ENCODE measurements at regions not wholly inside any gene's neighbourhood (a gene's known extent, or its start where the extent isn't known, plus 50 kb on each side); places are given as distances from the start of the nearest gene placed in this dataset.

DNA sequence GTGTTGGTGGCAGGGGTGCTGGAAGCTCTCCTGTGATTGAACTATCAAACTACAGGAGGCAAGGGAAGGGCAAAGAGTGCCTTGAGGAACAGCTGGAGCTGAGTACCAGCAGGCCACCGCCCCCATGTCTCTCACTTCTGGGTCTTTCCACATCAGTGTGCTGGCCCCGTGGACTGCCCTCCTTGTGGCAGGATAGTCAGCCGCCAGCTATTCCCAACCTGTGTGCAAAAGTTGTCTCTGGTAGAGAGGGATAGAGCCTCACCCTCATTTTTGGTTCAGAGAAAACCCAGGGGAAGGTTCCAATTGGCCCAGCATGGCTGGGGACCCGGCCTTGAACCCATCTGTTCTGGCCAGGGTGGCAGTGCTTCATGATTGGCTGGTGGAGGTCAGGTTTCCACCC lies 211.8 kb downstream of the IRF8 start:
- TF ChIP-seq, protein P1, sequence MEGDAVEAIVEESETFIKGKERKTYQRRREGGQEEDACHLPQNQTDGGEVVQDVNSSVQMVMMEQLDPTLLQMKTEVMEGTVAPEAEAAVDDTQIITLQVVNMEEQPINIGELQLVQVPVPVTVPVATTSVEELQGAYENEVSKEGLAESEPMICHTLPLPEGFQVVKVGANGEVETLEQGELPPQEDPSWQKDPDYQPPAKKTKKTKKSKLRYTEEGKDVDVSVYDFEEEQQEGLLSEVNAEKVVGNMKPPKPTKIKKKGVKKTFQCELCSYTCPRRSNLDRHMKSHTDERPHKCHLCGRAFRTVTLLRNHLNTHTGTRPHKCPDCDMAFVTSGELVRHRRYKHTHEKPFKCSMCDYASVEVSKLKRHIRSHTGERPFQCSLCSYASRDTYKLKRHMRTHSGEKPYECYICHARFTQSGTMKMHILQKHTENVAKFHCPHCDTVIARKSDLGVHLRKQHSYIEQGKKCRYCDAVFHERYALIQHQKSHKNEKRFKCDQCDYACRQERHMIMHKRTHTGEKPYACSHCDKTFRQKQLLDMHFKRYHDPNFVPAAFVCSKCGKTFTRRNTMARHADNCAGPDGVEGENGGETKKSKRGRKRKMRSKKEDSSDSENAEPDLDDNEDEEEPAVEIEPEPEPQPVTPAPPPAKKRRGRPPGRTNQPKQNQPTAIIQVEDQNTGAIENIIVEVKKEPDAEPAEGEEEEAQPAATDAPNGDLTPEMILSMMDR (IDR thresholded peaks at IDR 0.05; ENCODE audit: extremely low read depth, missing control alignments) = no peak
- DNase-seq (ENCODE audit: low spot score) = no peak

DNA sequence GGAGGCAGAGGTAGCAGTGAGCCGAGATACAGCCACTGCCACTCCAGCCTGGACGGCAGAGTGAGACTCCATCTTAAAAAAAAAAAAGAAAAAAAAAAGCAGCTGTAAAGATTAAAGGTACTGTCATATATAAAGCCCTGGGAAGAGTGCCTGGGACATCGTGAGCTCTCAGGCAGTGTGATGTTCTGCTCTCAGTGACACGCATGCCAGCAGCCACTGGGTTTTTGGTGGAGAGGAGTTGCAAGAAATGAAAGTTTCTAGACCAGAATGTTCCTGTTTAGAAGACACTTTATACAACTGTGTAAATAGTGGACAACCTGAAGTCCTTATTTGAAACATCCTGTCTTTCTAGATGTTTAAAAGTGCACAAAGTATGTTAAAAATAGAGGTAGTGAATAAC lies 213.2 kb downstream of the IRF8 start:
- TF ChIP-seq, protein P1 (IDR thresholded peaks at IDR 0.05; ENCODE audit: extremely low read depth, missing control alignments) = no peak
- DNase-seq (ENCODE audit: low spot score) = no peak

DNA sequence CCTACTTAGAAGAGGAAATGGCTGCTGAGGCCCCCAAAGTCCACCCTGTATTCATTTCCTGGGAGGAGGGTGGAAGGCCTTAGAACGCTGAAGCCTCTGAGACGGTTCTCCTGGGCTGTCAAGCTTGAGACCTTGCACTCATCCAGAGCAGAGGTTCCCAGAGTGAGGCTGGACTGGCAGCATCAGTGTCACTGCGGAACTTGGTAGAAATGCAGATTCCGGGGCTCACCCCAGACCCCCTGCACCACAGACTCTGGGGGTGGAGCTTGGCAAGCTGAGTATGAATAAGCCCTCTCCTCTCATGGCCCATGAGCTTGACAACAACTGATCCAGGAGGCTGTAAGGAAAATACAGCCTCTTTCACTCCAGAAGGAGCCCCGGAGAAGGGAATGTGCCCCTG lies 218.3 kb downstream of the IRF8 start:
- no peak for DNase-seq (ENCODE audit: low spot score)
- TF ChIP-seq, protein P1 (IDR thresholded peaks at IDR 0.05; ENCODE audit: extremely low read depth, missing control alignments) = no peak

DNA sequence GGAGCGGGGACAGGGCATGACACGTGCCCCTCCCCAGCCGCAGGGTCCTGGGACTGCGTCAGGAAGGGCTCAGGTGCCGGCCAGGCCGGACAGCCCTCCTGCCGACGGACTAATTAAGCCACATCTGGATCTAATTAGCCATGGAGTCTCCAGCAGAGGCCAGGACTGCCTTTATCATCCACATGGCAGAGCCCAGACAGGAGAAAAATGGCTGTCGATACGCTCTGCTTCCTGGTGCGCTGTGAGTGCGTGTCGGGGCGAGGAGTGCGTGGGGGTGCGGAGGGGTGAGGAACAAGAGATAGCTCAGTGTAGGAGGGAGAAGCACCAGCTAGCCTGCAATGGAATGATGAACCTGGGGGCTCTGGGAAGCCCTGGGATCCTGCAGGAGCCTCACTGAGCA lies 218.8 kb downstream of the IRF8 start:
- DNase-seq (ENCODE audit: low spot score) = no peak
- TF ChIP-seq, protein P1 (IDR thresholded peaks at IDR 0.05; ENCODE audit: extremely low read depth, missing control alignments) = no peak

DNA sequence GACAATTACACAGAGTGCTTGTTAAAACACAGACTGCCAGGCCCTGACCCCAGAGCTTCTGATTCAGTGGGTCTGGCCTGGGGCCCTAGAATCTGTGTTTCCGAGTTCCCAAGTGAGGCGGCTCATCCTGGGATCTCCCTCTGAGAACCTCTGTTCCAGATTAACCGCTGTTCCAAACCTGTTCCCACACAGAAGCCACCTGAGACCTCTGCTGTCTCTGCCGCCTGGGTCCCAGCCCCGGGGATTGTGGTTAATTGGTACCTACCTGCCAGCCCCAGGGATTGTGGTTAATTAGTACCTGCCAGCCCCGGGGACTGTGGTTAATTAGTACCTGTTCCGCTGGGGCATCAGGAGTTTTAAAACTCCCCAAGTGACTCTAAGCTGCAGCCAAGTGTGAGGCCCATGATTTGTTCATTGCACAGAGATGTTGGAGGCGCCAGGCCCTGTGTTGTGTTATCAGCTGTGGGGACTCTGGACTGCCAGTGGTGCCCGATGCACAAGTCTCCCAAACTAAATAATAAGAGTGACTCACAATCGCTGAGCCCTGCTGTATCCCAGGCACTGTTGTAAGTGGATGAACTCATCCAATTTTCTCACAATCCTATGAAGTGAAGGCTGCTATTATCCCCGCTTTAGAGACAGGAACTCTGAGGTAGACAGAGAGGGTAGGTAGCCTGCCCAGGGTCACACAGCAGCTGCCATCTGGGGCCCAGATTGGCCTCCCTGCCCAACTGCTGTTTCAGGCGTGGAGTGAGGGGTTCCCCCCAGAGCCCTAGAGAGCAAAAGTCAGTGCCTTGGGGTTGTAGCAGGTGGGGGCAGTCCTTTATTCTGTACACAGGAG lies 219.7 kb downstream of the IRF8 start:
- no peak for DNase-seq (ENCODE audit: low spot score)
- TF ChIP-seq, protein P1 (IDR thresholded peaks at IDR 0.05; ENCODE audit: extremely low read depth, missing control alignments) = no peak

DNA sequence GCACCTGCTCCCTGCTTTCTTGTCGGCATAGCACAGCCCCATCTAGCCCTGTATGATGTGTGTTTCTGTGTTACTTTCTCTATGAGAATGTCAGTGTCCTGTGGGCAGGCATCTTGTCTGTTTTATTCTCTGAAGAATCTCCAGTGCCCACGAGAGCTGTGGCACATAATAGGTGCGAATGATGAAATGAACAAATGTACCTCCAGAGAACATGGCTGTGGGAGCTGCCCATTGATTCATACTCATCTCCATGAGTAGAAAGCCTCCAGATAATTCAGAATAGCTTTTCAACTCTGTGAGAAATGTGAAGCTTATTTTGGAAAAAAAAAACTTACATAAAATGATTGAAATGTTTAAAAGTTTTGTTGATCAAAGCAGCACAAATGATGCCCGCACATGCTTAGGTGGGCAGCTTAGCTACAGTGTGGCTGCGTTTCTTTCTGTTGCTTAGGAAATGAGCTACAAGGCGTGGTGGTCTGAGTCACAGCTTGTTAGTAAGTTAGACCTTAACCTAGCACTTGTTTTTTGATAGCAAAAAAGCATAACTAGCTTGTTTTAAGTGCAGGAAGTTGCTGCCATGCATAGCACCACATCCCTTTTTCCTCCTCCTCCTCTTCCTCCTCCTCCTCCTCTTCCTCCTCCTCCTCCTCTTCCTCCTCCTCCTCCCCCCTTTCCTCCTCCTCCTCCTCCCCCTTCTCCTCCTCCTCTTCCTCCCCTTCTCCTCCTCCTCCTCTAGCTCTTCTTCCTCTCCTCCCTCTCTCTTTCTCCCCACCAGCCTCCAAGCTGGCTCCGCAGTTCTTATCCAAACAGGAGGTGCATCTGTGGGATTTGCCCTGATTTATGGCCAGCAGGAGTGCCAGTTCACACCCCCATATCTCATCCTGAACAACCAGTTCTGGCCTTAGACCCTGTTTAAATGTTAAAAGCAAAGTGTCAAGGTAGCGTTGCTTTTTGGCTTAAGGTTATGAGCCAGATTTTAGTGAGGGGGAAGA lies 221.5 kb downstream of the IRF8 start:
- no peak for DNase-seq (ENCODE audit: low spot score)
- TF ChIP-seq, protein P1 (IDR thresholded peaks at IDR 0.05; ENCODE audit: extremely low read depth, missing control alignments) = no peak
